ENCODE measurements at regions not wholly inside any gene's neighbourhood (a gene's known extent, or its start where the extent isn't known, plus 50 kb on each side); places are given as distances from the start of the nearest gene placed in this dataset.

DNA sequence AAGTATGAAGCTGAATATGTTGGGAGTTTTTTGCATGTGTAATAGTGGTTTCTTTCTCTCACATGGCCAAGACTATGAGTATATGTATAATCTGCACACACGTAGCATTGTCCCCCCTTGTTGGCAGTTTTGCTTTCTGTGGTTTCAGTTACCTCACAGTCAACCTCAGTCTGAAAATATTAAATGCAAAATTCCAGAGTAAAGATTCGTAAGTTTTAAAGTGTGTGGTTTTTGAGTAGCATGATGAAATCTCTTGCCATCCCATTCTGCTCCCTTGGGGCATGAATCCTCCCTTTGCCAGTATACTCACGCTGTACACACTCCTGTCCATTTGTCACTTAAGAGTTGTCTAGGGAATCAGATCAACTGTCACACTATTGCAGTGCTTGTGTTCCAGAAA lies 742.0 kb upstream of the CCDC54 start:
- H3K9me3 ChIP-seq (ENCODE audit: insufficient read depth, low read depth, low read length): no peaks in the 10 kb centered on the region
- no peaks in the 10 kb centered on the region for H3K27me3 ChIP-seq (ENCODE audit: insufficient read depth, low read length, poor library complexity, severe bottlenecking)
- H3K36me3 ChIP-seq (ENCODE audit: insufficient read depth, low read length): no peaks in the 10 kb centered on the region
- H2AFZ ChIP-seq (ENCODE audit: low read length): no peak overlapping the region
- no peaks in the 10 kb centered on the region for H3K79me2 ChIP-seq (ENCODE audit: insufficient read depth, low read length)
- H3F3A ChIP-seq (ENCODE audit: low read depth): no peaks in the 10 kb centered on the region; the same call in 1 of the 2 replicates
- no peak overlapping the region for H3K4me2 ChIP-seq (ENCODE audit: low read depth, low read length, poor library complexity, severe bottlenecking)
- no peak overlapping the region for H3K9ac ChIP-seq (ENCODE audit: low read depth, low read length, poor library complexity, severe bottlenecking)
- H3K9me2 ChIP-seq (replicated peaks; ENCODE audit: low read depth, low read length): no peaks in the 10 kb centered on the region
- no peaks in the 10 kb centered on the region for H4K20me1 ChIP-seq (ENCODE audit: insufficient read depth, low read length, poor library complexity, severe bottlenecking)
- H3K4me1 ChIP-seq (ENCODE audit: insufficient read depth, low read length, poor library complexity, severe bottlenecking): peaks cover 14% of the 10 kb centered on the region
- TF ChIP-seq, protein P1, sequence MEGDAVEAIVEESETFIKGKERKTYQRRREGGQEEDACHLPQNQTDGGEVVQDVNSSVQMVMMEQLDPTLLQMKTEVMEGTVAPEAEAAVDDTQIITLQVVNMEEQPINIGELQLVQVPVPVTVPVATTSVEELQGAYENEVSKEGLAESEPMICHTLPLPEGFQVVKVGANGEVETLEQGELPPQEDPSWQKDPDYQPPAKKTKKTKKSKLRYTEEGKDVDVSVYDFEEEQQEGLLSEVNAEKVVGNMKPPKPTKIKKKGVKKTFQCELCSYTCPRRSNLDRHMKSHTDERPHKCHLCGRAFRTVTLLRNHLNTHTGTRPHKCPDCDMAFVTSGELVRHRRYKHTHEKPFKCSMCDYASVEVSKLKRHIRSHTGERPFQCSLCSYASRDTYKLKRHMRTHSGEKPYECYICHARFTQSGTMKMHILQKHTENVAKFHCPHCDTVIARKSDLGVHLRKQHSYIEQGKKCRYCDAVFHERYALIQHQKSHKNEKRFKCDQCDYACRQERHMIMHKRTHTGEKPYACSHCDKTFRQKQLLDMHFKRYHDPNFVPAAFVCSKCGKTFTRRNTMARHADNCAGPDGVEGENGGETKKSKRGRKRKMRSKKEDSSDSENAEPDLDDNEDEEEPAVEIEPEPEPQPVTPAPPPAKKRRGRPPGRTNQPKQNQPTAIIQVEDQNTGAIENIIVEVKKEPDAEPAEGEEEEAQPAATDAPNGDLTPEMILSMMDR (conservative IDR thresholded peaks at IDR 0.05; ENCODE audit: low read length): no peak
- TF ChIP-seq EZH2phosphoT487 (IDR thresholded peaks at IDR 0.05; ENCODE audit: borderline replicate concordance): no peak
- no peak overlapping the region for H3K4me3 ChIP-seq (ENCODE audit: low read length, poor library complexity, severe bottlenecking)

DNA sequence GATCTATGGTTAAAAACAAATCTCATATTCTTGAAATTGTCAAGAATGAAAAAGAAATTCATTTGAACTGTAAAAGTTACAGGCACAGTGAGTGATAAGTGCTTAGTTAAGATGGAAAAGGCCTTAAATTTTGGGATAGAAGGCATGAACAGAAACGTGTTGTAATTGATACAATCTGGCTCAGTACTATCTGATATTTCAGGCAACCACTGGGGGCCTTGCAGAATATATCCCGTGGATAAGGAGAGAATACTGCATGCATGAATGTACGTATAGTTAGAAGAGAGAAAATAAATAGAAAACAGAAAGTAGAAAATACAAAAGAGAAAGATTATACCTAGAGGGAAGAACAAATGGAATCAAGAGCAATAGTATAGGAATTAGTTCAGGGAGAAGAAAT lies 741.4 kb upstream of the CCDC54 start:
- H2AFZ ChIP-seq (ENCODE audit: low read length): no peak overlapping the region
- no peaks in the 10 kb centered on the region for H3K9me3 ChIP-seq (ENCODE audit: insufficient read depth, low read depth, low read length)
- no peaks in the 10 kb centered on the region for H4K20me1 ChIP-seq (ENCODE audit: insufficient read depth, low read length, poor library complexity, severe bottlenecking)
- H3F3A ChIP-seq (ENCODE audit: low read depth): no peaks in the 10 kb centered on the region; the same call in 1 of the 2 replicates
- H3K27me3 ChIP-seq (ENCODE audit: insufficient read depth, low read length, poor library complexity, severe bottlenecking): no peaks in the 10 kb centered on the region
- H3K4me2 ChIP-seq (ENCODE audit: low read depth, low read length, poor library complexity, severe bottlenecking): no peak overlapping the region
- H3K9ac ChIP-seq (ENCODE audit: low read depth, low read length, poor library complexity, severe bottlenecking): no peak overlapping the region
- H3K4me1 ChIP-seq (ENCODE audit: insufficient read depth, low read length, poor library complexity, severe bottlenecking): peaks cover 14% of the 10 kb centered on the region
- TF ChIP-seq EZH2phosphoT487 (IDR thresholded peaks at IDR 0.05; ENCODE audit: borderline replicate concordance): no peak
- TF ChIP-seq, protein P1 (conservative IDR thresholded peaks at IDR 0.05; ENCODE audit: low read length): no peak
- H3K4me3 ChIP-seq (ENCODE audit: low read length, poor library complexity, severe bottlenecking): no peak overlapping the region
- H3K9me2 ChIP-seq (replicated peaks; ENCODE audit: low read depth, low read length): no peaks in the 10 kb centered on the region
- H3K36me3 ChIP-seq (ENCODE audit: insufficient read depth, low read length): no peaks in the 10 kb centered on the region
- H3K79me2 ChIP-seq (ENCODE audit: insufficient read depth, low read length): no peaks in the 10 kb centered on the region

DNA sequence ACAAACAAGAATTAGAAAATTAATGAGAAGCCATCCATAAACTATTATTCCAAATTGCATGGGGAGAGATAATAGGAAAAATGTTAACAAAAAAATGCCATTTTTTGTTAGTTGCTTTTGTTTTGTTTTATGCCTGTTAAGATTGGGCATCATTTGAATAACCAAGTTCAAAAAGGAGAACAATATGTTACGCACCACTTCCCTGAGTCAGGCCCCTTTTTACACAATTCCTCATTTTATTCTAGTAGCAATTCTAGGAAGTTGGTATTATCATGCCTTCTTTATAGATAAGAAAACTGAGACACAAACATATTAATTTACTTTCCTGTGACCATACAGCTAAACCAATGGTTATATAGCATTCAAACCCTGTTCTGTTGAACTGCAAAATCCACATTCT lies 736.9 kb upstream of the CCDC54 start:
- H3F3A ChIP-seq (ENCODE audit: low read depth): no peaks in the 10 kb centered on the region; the same call in 1 of the 2 replicates
- no peak overlapping the region for H2AFZ ChIP-seq (ENCODE audit: low read length)
- no peaks in the 10 kb centered on the region for H3K9me2 ChIP-seq (replicated peaks; ENCODE audit: low read depth, low read length)
- H3K9ac ChIP-seq (ENCODE audit: low read depth, low read length, poor library complexity, severe bottlenecking): no peak overlapping the region
- TF ChIP-seq, protein P1 (conservative IDR thresholded peaks at IDR 0.05; ENCODE audit: low read length): no peak
- no peak for TF ChIP-seq EZH2phosphoT487 (IDR thresholded peaks at IDR 0.05; ENCODE audit: borderline replicate concordance)
- no peak overlapping the region for H3K4me3 ChIP-seq (ENCODE audit: low read length, poor library complexity, severe bottlenecking)
- H3K4me1 ChIP-seq (ENCODE audit: insufficient read depth, low read length, poor library complexity, severe bottlenecking): peaks cover 3% of the 10 kb centered on the region
- H3K27me3 ChIP-seq (ENCODE audit: insufficient read depth, low read length, poor library complexity, severe bottlenecking): no peaks in the 10 kb centered on the region
- no peaks in the 10 kb centered on the region for H3K79me2 ChIP-seq (ENCODE audit: insufficient read depth, low read length)
- H4K20me1 ChIP-seq (ENCODE audit: insufficient read depth, low read length, poor library complexity, severe bottlenecking): no peaks in the 10 kb centered on the region
- no peak overlapping the region for H3K4me2 ChIP-seq (ENCODE audit: low read depth, low read length, poor library complexity, severe bottlenecking)
- H3K36me3 ChIP-seq (ENCODE audit: insufficient read depth, low read length): no peaks in the 10 kb centered on the region
- no peaks in the 10 kb centered on the region for H3K9me3 ChIP-seq (ENCODE audit: insufficient read depth, low read depth, low read length)
